Suprapubic skin (tissue), 4 donors: ENCODE measurements at regions not wholly inside any gene's neighbourhood (a gene's known extent, or its start where the extent isn't known, plus 50 kb on each side); places are given as distances from the start of the nearest gene placed in this dataset.
"Not testable (repeated sequence)": the region's sequence is repeated elsewhere in the genome, so short reads cannot be mapped to it uniquely, and the experiment has no call there.

ENCODE experiments used
- DNase-seq, 2 donors: peaks; one replicate each; pipeline ENCODE4 v3.0.0-alpha.2; 2019; ENCODE audit warnings: low spot score in 2 of 2
- H3K27ac ChIP-seq: fragments of 200-600 bp; sonication (generic); one replicate; pipeline ENCODE4 v1.5.1; 2019
- H3K27me3 ChIP-seq: fragments of 200-600 bp; sonication (generic); one replicate; pipeline ENCODE4 v1.5.1; 2019
- H3K36me3 ChIP-seq: fragments of 200-600 bp; sonication (generic); one replicate; pipeline ENCODE4 v1.5.1; 2019
- H3K4me1 ChIP-seq: fragments of 200-600 bp; sonication (generic); one replicate; pipeline ENCODE4 v1.5.1; 2019
- H3K4me3 ChIP-seq: fragments of 200-600 bp; sonication (generic); one replicate; pipeline ENCODE4 v1.5.1; 2019; ENCODE audit warnings: mild to moderate bottlenecking
- H3K9me3 ChIP-seq: fragments of 200-600 bp; sonication (generic); one replicate; pipeline ENCODE4 v1.5.1; 2019
- CTCF ChIP-seq, 2 donors: fragments of 200-600 bp in 1 of 2; fragments of 450-650 bp in 1 of 2; sonication (generic) in 1 of 2; IDR thresholded peaks; one replicate each; pipeline ENCODE4 v1.5.1; 2016 to 2019; ENCODE audit warnings: antibody characterized with exemption in 2 of 2, mild to moderate bottlenecking in 1 of 2, moderate library complexity in 1 of 2
- EP300 ChIP-seq: sonication (generic); formaldehyde crosslinking; IDR thresholded peaks from one replicate; pipeline ENCODE4 v1.6.1; 2017; ENCODE audit warnings: antibody characterized with exemption
- POLR2A ChIP-seq, 2 donors: fragments of 450-650 bp; IDR thresholded peaks; one replicate each; pipeline ENCODE4 v1.6.1; 2017; ENCODE audit warnings: antibody characterized with exemption in 2 of 2, mild to moderate bottlenecking in 2 of 2, moderate library complexity in 2 of 2
- POLR2AphosphoS5 ChIP-seq, 3 donors: sonication (generic); formaldehyde crosslinking; IDR thresholded peaks; one replicate each; pipeline ENCODE4 v1.6.1; 2017; ENCODE audit warnings: antibody characterized with exemption in 3 of 3
- WGBS: methylation state at CpG from one replicate; pipeline ENCODE4 v1.1.5; 2018; 5-methylcytosine and 5-hydroxymethylcytosine counted together

GRCh38 chr4:3945511-3946290 is 179.5 kb downstream of the ADRA2C start:
- Histone ChIP-seq H3K4me3 (no peak overlapping the region), H3K36me3 (peaks cover 20% of the 10 kb centered on the region), H3K27ac (no peak overlapping the region), H3K27me3 (no peaks in the 10 kb centered on the region), H3K4me1 (peaks cover 4% of the 10 kb centered on the region), H3K9me3 (no peaks in the 10 kb centered on the region)
- 92% methylated on average over 8 of the region's 22 CpGs for WGBS
- DNase-seq: no peak
- no peak for TF ChIP-seq POLR2A (IDR thresholded peaks at IDR 0.05)
- TF ChIP-seq CTCF (IDR thresholded peaks at IDR 0.05): no peak
- no peak for TF ChIP-seq EP300
- TF ChIP-seq POLR2AphosphoS5 (IDR thresholded peaks at IDR 0.05): no peak

- 92% methylated on average over 15 of the region's 20 CpGs for WGBS
- not testable (repeated sequence) for H3K27ac ChIP-seq, H3K27me3 ChIP-seq, H3K4me1 ChIP-seq, DNase-seq, H3K4me3 ChIP-seq, H3K9me3 ChIP-seq
- peaks cover 20% of the 10 kb centered on the region for H3K36me3 ChIP-seq
Observed at GRCh38 chr4:3946553-3946952, 180.4 kb downstream of the ADRA2C start.

- WGBS: 100% methylated on average over 6 of the region's 21 CpGs
- not testable (repeated sequence) for H3K9me3 ChIP-seq, DNase-seq, H3K4me1 ChIP-seq, H3K4me3 ChIP-seq, H3K27me3 ChIP-seq, H3K27ac ChIP-seq
- peaks cover 20% of the 10 kb centered on the region for H3K36me3 ChIP-seq
Observed at GRCh38 chr4:3947761-3948160, 181.6 kb downstream of the ADRA2C start.

- WGBS: 95% methylated on average over 5 of the region's 5 CpGs
- not testable (repeated sequence) for H3K4me1 ChIP-seq, H3K4me3 ChIP-seq, H3K9me3 ChIP-seq, H3K27ac ChIP-seq, DNase-seq, H3K27me3 ChIP-seq
- H3K36me3 ChIP-seq: peaks cover 20% of the 10 kb centered on the region
Observed at GRCh38 chr4:3948210-3948609, 182.0 kb downstream of the ADRA2C start.

DNA sequence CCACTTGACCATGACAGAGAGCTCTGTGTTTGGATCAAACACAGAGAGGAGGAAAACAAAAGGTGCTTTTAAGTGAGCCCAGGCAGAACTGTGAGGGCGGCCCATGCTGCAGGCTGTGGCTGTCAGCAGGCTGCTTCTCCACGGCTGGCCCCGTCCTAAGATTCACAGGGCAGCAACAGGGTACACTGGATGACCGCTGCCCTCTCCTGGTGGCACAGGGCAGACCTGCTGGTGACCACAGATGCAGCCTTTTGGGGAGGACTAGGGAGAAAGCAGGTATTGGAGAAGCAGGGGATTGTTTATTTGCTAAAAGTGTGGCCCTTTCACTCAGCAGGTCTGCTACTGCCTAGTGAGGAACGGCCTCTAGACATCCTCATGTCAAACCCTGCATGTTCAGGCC is 183.7 kb downstream of the ADRA2C start:
- DNase-seq: not testable (repeated sequence)
- peaks cover 12% of the 10 kb centered on the region for H3K4me1 ChIP-seq
- WGBS: 66% methylated on average over 4 of the region's 5 CpGs

GRCh38 chr4:3952443-3953139 is 186.4 kb downstream of the ADRA2C start:
- not testable (repeated sequence) for H3K9me3 ChIP-seq, DNase-seq, H3K27ac ChIP-seq, H3K36me3 ChIP-seq, H3K27me3 ChIP-seq, H3K4me3 ChIP-seq
- WGBS: 86% methylated on average over 9 of the region's 9 CpGs
- H3K4me1 ChIP-seq: peaks cover 12% of the 10 kb centered on the region

More for the DNA sequence above, 183.7 kb downstream of the ADRA2C start:
- not testable (repeated sequence) for H3K27ac ChIP-seq, H3K27me3 ChIP-seq, H3K9me3 ChIP-seq, H3K4me3 ChIP-seq
- peaks cover 20% of the 10 kb centered on the region for H3K36me3 ChIP-seq

DNA sequence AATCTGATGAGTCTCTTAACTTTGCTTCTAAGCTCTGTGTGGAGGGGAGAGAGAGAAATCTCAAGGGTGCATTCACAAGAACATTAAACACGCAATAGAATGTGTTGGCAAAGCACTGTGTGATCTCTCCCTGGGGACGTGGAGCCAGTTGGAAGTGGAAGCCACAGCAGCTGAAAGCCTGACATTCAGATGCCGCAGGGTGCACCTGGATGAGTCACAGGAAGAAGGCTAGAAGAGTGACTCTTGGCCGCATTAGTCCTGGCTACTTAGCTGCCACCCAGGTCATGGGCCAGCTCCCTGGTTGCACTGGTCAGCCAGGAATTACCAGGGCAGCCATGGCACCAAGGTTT is 186.9 kb downstream of the ADRA2C start:
- H3K27ac ChIP-seq, H3K4me3 ChIP-seq, H3K27me3 ChIP-seq, H3K9me3 ChIP-seq, DNase-seq, H3K36me3 ChIP-seq: not testable (repeated sequence)
- WGBS: 57% methylated on average over 4 of the region's 4 CpGs
- peaks cover 12% of the 10 kb centered on the region for H3K4me1 ChIP-seq

- Histone ChIP-seq H3K27ac (peak overlapping the region; percentile 94), H3K4me1 (peaks cover 12% of the 10 kb centered on the region), H3K4me3 (peak overlapping the region; percentile 85)
- H3K36me3 ChIP-seq, H3K9me3 ChIP-seq, H3K27me3 ChIP-seq: not testable (repeated sequence)
- peak in 1 of 2 donors; percentile 88 for DNase-seq
- WGBS: 0% methylated on average over 4 of the region's 53 CpGs
- TF ChIP-seq POLR2AphosphoS5 (IDR thresholded peaks at IDR 0.05): peak in 1 of 3 donors; percentile 25
Observed at GRCh38 chr4:3954540-3955320, 188.5 kb downstream of the ADRA2C start.
